ENCODE measurements at regions not wholly inside any gene's neighbourhood (a gene's known extent, or its start where the extent isn't known, plus 50 kb on each side); places are given as distances from the start of the nearest gene placed in this dataset.

DNA sequence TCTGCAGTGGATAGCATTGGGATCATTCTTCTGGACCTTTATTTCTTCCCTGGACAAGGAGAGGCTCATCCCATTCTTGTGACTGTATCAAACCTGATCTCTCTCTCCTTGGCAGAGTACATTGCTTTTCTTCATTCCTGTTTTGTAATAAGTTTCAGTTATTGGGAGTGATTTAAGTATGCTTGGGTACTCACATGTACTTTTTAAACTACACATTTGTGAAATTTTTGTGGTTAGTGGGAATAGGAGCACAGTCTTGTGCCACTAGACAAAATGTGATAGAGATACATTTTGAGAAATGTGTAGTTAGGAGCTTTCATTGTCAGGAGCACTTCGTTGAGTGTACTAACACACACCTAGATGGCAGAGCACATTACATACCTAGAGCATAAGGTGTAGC lies 262.6 kb downstream of the C3orf38 start (continued):
- TF ChIP-seq USF2 (CRISPR knock-in tag; IDR thresholded peaks at IDR 0.05) (no peak), FOXK1 (CRISPR knock-in tag; IDR thresholded peaks at IDR 0.05) (no peak), ZSCAN18 (CRISPR knock-in tag; IDR thresholded peaks at IDR 0.05) (no peak), ATF6 (CRISPR knock-in tag; IDR thresholded peaks at IDR 0.05) (no peak), AR (CRISPR knock-in tag; IDR thresholded peaks at IDR 0.05) (no peak), ARID4B (CRISPR knock-in tag; IDR thresholded peaks at IDR 0.05; ENCODE audit: borderline replicate concordance) (no peak), CDX4 (CRISPR knock-in tag; IDR thresholded peaks at IDR 0.05; ENCODE audit: borderline replicate concordance) (no peak)
- TF ChIP-seq, protein P1, sequence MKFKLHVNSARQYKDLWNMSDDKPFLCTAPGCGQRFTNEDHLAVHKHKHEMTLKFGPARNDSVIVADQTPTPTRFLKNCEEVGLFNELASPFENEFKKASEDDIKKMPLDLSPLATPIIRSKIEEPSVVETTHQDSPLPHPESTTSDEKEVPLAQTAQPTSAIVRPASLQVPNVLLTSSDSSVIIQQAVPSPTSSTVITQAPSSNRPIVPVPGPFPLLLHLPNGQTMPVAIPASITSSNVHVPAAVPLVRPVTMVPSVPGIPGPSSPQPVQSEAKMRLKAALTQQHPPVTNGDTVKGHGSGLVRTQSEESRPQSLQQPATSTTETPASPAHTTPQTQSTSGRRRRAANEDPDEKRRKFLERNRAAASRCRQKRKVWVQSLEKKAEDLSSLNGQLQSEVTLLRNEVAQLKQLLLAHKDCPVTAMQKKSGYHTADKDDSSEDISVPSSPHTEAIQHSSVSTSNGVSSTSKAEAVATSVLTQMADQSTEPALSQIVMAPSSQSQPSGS (CRISPR knock-in tag; IDR thresholded peaks at IDR 0.05; ENCODE audit: borderline replicate concordance, low read depth) = no peak

DNA sequence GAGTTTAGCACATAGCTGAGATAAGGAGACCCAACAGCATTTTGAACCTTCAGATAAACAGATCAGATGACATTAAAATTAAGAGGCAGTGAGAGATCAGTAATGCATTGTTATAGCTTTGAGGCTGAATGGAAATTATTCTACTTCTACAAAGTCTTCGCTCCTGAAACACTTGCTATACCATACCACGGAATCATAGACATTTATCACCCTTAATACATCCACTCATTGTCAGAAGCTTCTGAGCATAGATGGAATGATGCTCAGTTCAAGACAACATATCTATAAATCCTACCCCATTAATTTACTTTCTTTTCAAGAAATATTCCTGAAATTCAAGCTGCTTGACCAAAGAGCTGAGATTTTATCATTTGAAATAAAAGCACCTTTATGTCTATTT lies 266.7 kb downstream of the C3orf38 start:
- DNase-seq (ENCODE audit: low spot score) (no peak), ATAC-seq (no peak)
- no peak overlapping the region for H3K27ac Mint-ChIP-seq
- H3K4me3 Mint-ChIP-seq = no peak overlapping the region
- H3K4me1 Mint-ChIP-seq = no peaks in the 10 kb centered on the region
- ChIA-PET CTCF (no interaction called here), POLR2A (no interaction called here)
- TF ChIP-seq HMGA2 (CRISPR knock-in tag; IDR thresholded peaks at IDR 0.05) (no peak), ZNF532 (CRISPR knock-in tag; IDR thresholded peaks at IDR 0.05; ENCODE audit: borderline replicate concordance) (no peak), ELF4 (CRISPR knock-in tag; IDR thresholded peaks at IDR 0.05; ENCODE audit: low read depth) (no peak), FOXP1 (CRISPR knock-in tag; IDR thresholded peaks at IDR 0.05; ENCODE audit: borderline replicate concordance) (no peak), NFE2L1 (CRISPR knock-in tag; IDR thresholded peaks at IDR 0.05) (no peak)
- H3K9me3 Mint-ChIP-seq = 0 out of 2 replicates have a peak, but pooled peaks cover 3% of the 10 kb centered on the region
- H3K36me3 Mint-ChIP-seq = no peaks in the 10 kb centered on the region
- no peaks in the 10 kb centered on the region for H3K27me3 Mint-ChIP-seq (ENCODE audit: low read depth)

Measured in WTC11 (cell line).